ENCODE measurements at regions not wholly inside any gene's neighbourhood (a gene's known extent, or its start where the extent isn't known, plus 50 kb on each side); places are given as distances from the start of the nearest gene placed in this dataset.

GRCh38 chr6:51450958-51451357 lies 632.3 kb downstream of the TFAP2B start:
- DNase-seq (ENCODE audit: low spot score) (no peak), ATAC-seq (peak; percentile 50; the same call in 2 of the 3 replicates)
- Histone ChIP-seq H3K9me2 (ENCODE audit: insufficient read depth) (peaks cover 2% of the 10 kb centered on the region; the same call in 1 of the 2 replicates), H3K27me3 (ENCODE audit: insufficient read depth) (no peaks in the 10 kb centered on the region), H3K27ac (ENCODE audit: low read depth) (no peak overlapping the region), H2AFZ (no peak overlapping the region), H3F3A (replicated peaks; ENCODE audit: low read depth) (no peaks in the 10 kb centered on the region), H4K20me1 (replicated peaks; ENCODE audit: insufficient read depth) (no peaks in the 10 kb centered on the region), H3K4me1 (ENCODE audit: insufficient read depth) (no peaks in the 10 kb centered on the region), H3K4me3 (no peak overlapping the region), H3K4me2 (no peak overlapping the region), H3K79me2 (replicated peaks; ENCODE audit: insufficient read depth) (no peaks in the 10 kb centered on the region), H3K36me3 (ENCODE audit: insufficient read depth) (no peaks in the 10 kb centered on the region)
- H3K9me3 Mint-ChIP-seq: no peaks in the 10 kb centered on the region; the same call in 2 of the 3 replicates
- TF ChIP-seq ZNF114 (CRISPR knock-in tag; IDR thresholded peaks at IDR 0.05) (no peak), POLR2AphosphoS5 (IDR thresholded peaks at IDR 0.05; ENCODE audit: low read depth) (no peak)
- peaks cover 14% of the 10 kb centered on the region; the same call in 2 of the 3 replicates for H3K4me1 Mint-ChIP-seq
- no peaks in the 10 kb centered on the region for H3K36me3 Mint-ChIP-seq (ENCODE audit: low read depth)
- no peak overlapping the region for H3K27ac Mint-ChIP-seq
- no peaks in the 10 kb centered on the region for H3K27me3 Mint-ChIP-seq (ENCODE audit: insufficient read depth, low read depth, poor library complexity)
- no peak overlapping the region for H3K4me3 Mint-ChIP-seq

GRCh38 chr6:51456282-51456681 lies 631.1 kb downstream of the PKHD1 start:
- H3K4me1 ChIP-seq (ENCODE audit: insufficient read depth): peaks cover 8% of the 10 kb centered on the region
- peak overlapping the region; percentile 60; the same call in 1 of the 2 replicates for H2AFZ ChIP-seq
- Mint-ChIP-seq H3K4me1 (peaks cover 26% of the 10 kb centered on the region), H3K36me3 (ENCODE audit: low read depth) (no peaks in the 10 kb centered on the region), H3K27ac (peak overlapping the region; percentile 76), H3K4me3 (no peak overlapping the region), H3K9me3 (no peaks in the 10 kb centered on the region; the same call in 2 of the 3 replicates), H3K27me3 (ENCODE audit: insufficient read depth, low read depth, poor library complexity) (no peaks in the 10 kb centered on the region)
- no peak for ATAC-seq
- H3K79me2 ChIP-seq (replicated peaks; ENCODE audit: insufficient read depth): no peaks in the 10 kb centered on the region
- H3K27me3 ChIP-seq (ENCODE audit: insufficient read depth): no peaks in the 10 kb centered on the region
- H3F3A ChIP-seq (replicated peaks; ENCODE audit: low read depth): no peaks in the 10 kb centered on the region
- no peaks in the 10 kb centered on the region for H3K36me3 ChIP-seq (ENCODE audit: insufficient read depth)
- 0 out of 2 replicates have a peak overlapping the region, but pooled peaks have one; percentile 37 for H3K4me2 ChIP-seq
- no peaks in the 10 kb centered on the region for H4K20me1 ChIP-seq (replicated peaks; ENCODE audit: insufficient read depth)
- H3K9me2 ChIP-seq (ENCODE audit: insufficient read depth): no peaks in the 10 kb centered on the region
- peak; percentile 7 for DNase-seq (ENCODE audit: low spot score)
- H3K4me3 ChIP-seq: no peak overlapping the region
- no peak overlapping the region for H3K27ac ChIP-seq (ENCODE audit: low read depth)
- no peak for TF ChIP-seq CREB1 (CRISPR knock-in tag; IDR thresholded peaks at IDR 0.05; ENCODE audit: low read depth)
- TF ChIP-seq REST (IDR thresholded peaks at IDR 0.05; ENCODE audit: unreplicated experiment): no peak
- TF ChIP-seq CTCF (conservative IDR thresholded peaks at IDR 0.05; ENCODE audit: low read depth in 2 of 2): no peak
- TF ChIP-seq STAT1 (IDR thresholded peaks at IDR 0.05; ENCODE audit: unreplicated experiment): no peak
- TF ChIP-seq EZH2phosphoT487 (IDR thresholded peaks at IDR 0.05; ENCODE audit: unreplicated experiment): no peak
- no peak for TF ChIP-seq EZH2 (IDR thresholded peaks at IDR 0.05; ENCODE audit: low read depth, unreplicated experiment)
- no peak for TF ChIP-seq JUNB (IDR thresholded peaks at IDR 0.05; ENCODE audit: unreplicated experiment)
- TF ChIP-seq NANOG (IDR thresholded peaks at IDR 0.05; ENCODE audit: borderline replicate concordance): no peak
